ENCODE measurements at regions not wholly inside any gene's neighbourhood (a gene's known extent, or its start where the extent isn't known, plus 50 kb on each side); places are given as distances from the start of the nearest gene placed in this dataset.

GRCh38 chr1:34409689-34410229, 233.1 kb downstream of the C1orf94 start:
- FAIRE-seq (no peak), DNase-seq (ENCODE audit: insufficient read length, low spot score) (no peak)
- no peak for TF ChIP-seq POU2F2 (IDR thresholded peaks at IDR 0.05; ENCODE audit: low read depth, low read length)
- no peak for TF ChIP-seq POLR2AphosphoS5 (IDR thresholded peaks at IDR 0.05; ENCODE audit: low read depth, low read length)

- TF ChIP-seq POLR2AphosphoS5 (IDR thresholded peaks at IDR 0.05; ENCODE audit: low read depth, low read length) (no peak), POU2F2 (IDR thresholded peaks at IDR 0.05; ENCODE audit: low read depth, low read length) (no peak), POLR2A (IDR thresholded peaks at IDR 0.05; ENCODE audit: low read depth, low read length) (no peak), SPI1 (IDR thresholded peaks at IDR 0.05; ENCODE audit: low read depth, low read length) (no peak), TAF1 (IDR thresholded peaks at IDR 0.05; ENCODE audit: low read depth, low read length) (no peak)
- no peak for FAIRE-seq
These were observed 236.1 kb downstream of the C1orf94 start for GRCh38 chr1:34412598-34413370.

DNA sequence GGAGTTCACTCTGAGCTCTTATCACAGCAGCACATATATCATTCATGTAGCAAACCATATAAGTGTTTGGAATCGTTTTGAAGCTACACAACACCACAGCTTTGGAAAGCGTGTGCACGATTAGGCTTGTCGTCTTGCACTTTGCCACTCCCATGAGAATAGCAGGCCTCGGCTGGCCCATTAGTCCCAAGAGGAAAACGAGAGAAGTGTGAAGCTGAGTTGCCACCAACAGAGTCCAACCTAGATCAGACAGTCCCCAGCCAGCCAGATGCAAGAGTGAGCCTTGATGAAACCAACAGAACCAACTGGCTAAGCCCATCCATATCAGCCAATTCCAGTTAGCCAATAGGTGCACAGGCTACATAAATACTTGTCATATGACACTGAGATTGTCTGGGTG, 238.4 kb downstream of the C1orf94 start:
- no peak for DNase-seq (ENCODE audit: insufficient read length, low spot score)
- FAIRE-seq, result no peak
- no peak for TF ChIP-seq SPI1 (IDR thresholded peaks at IDR 0.05; ENCODE audit: low read depth, low read length)
- no peak for TF ChIP-seq POU2F2 (IDR thresholded peaks at IDR 0.05; ENCODE audit: low read depth, low read length)

More at GRCh38 chr1:34412598-34413370, 236.1 kb downstream of the C1orf94 start:
- DNase-seq (ENCODE audit: insufficient read length, low spot score), result no peak

DNA sequence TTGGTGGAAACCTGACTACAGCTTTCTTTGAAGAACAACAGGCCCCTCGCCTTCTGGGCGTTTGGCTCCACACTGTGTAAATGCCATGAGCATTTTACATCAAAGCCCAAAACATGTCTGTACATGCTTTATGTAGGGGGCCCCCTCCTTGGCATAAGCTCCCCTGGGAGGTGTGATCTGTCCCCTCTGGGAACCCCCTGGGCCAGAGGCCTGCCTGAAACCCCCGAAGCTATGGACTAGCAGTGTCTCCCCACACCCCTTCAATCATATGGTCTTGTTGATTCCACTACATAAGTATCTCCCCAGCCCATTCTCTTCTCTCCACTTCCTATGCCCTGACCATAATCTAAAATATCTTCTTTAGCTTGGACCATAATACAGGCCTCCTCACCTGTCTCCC, 241.5 kb downstream of the C1orf94 start:
- DNase-seq (ENCODE audit: insufficient read length, low spot score) (no peak), FAIRE-seq (no peak)
- no peak for TF ChIP-seq POLR2A (IDR thresholded peaks at IDR 0.05; ENCODE audit: low read depth, low read length)
- TF ChIP-seq TAF1 (IDR thresholded peaks at IDR 0.05; ENCODE audit: low read depth, low read length), result no peak
- TF ChIP-seq PAX5 (IDR thresholded peaks at IDR 0.05; ENCODE audit: insufficient read depth, low read length, severe bottlenecking), result no peak
- no peak for TF ChIP-seq POLR2AphosphoS5 (IDR thresholded peaks at IDR 0.05; ENCODE audit: low read depth, low read length)
- no peak for TF ChIP-seq SPI1 (IDR thresholded peaks at IDR 0.05; ENCODE audit: low read depth, low read length)
- TF ChIP-seq POU2F2 (IDR thresholded peaks at IDR 0.05; ENCODE audit: low read depth, low read length), result no peak

DNA sequence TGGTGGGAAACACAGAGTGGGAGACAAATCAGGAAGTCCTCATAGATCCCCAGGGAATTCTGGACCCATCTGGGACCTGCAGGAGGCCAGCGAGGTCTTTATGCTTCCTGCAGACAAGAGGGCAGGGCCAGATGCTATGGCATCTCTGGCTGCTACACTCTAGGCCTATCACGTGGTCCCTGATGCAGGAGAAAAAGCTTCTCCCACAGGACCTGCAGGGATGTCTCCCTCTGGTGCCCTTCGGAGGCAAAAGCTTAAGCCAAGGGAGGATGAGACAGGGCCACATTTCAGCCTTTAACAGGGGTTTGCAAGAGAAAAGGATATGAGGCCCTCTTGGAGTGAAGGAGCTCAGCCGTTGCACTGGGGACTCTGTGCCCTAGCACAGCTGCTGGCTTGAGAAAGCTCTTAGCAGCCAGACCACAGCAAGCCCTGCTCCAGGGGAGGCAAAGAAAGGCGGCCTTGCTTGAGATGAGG, 243.0 kb downstream of the C1orf94 start:
- FAIRE-seq (no peak), DNase-seq (ENCODE audit: insufficient read length, low spot score) (no peak)
- no peak for TF ChIP-seq PAX5 (IDR thresholded peaks at IDR 0.05; ENCODE audit: insufficient read depth, low read length, severe bottlenecking)
- TF ChIP-seq POLR2A (IDR thresholded peaks at IDR 0.05; ENCODE audit: low read depth, low read length), result no peak
- no peak for TF ChIP-seq POLR2AphosphoS5 (IDR thresholded peaks at IDR 0.05; ENCODE audit: low read depth, low read length)
- no peak for TF ChIP-seq TAF1 (IDR thresholded peaks at IDR 0.05; ENCODE audit: low read depth, low read length)
- no peak for TF ChIP-seq SPI1 (IDR thresholded peaks at IDR 0.05; ENCODE audit: low read depth, low read length)
- TF ChIP-seq POU2F2 (IDR thresholded peaks at IDR 0.05; ENCODE audit: low read depth, low read length), result no peak

DNA sequence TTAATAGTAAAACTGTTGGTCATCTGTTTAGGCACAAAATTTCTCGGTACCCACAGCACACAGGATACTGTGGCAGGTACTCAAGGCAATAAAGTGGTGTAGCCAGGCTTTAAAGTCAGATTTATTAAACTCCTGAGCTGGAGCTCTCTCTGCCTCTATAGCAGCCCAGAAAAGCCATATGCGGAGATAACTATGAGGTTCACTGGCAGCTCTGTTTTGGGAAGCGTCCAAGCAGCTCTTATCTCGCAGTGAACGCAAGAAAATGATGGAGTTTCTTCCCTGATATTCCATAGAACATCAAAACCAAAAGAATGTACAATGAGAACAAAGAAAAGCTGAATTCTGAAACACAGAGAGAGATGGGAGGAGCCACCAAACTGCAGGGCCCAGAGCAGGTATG, 248.3 kb downstream of the C1orf94 start:
- no peak for FAIRE-seq
- DNase-seq (ENCODE audit: insufficient read length, low spot score), result no peak
- no peak for TF ChIP-seq SPI1 (IDR thresholded peaks at IDR 0.05; ENCODE audit: low read depth, low read length)
- no peak for TF ChIP-seq POLR2A (IDR thresholded peaks at IDR 0.05; ENCODE audit: low read depth, low read length)
- TF ChIP-seq TAF1 (IDR thresholded peaks at IDR 0.05; ENCODE audit: low read depth, low read length), result no peak
- TF ChIP-seq POLR2AphosphoS5 (IDR thresholded peaks at IDR 0.05; ENCODE audit: low read depth, low read length), result no peak
- TF ChIP-seq POU2F2 (IDR thresholded peaks at IDR 0.05; ENCODE audit: low read depth, low read length), result no peak
- TF ChIP-seq PAX5 (IDR thresholded peaks at IDR 0.05; ENCODE audit: insufficient read depth, low read length, severe bottlenecking), result no peak

- FAIRE-seq, result no peak
These were observed 249.1 kb downstream of the C1orf94 start for GRCh38 chr1:34425785-34426184.

DNA sequence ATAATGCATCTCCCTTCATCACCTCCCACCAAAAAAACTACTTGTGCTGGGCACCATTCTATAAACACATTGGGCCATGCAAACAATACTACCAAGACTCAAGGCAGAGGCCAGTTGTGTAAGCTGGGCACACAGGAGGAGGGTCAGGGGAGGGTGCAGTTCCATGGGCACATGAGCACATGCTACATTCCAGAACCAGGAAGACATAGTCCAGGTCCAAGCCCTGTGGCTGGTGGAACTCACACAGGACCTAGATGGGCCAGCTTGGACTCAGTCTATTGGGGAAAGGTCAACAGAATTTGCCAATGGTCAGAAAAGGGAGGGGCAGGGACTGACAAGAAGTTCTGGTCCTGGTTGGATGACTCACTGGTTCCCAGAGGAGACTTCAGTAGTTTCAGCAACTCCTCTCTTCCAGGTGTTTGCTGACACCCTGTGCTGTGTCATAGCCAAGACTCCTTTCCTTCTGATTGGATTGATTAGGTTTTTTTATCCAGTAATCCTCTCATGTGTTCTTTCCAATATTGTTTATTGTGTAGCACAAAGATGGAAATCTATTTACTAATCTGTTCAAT, 249.7 kb downstream of the C1orf94 start:
- DNase-seq (ENCODE audit: insufficient read length, low spot score) (no peak), FAIRE-seq (no peak)
- TF ChIP-seq POLR2A (IDR thresholded peaks at IDR 0.05; ENCODE audit: low read depth, low read length) (no peak), TAF1 (IDR thresholded peaks at IDR 0.05; ENCODE audit: low read depth, low read length) (no peak), POU2F2 (IDR thresholded peaks at IDR 0.05; ENCODE audit: low read depth, low read length) (no peak), SPI1 (IDR thresholded peaks at IDR 0.05; ENCODE audit: low read depth, low read length) (no peak), PAX5 (IDR thresholded peaks at IDR 0.05; ENCODE audit: insufficient read depth, low read length, severe bottlenecking) (no peak), POLR2AphosphoS5 (IDR thresholded peaks at IDR 0.05; ENCODE audit: low read depth, low read length) (no peak)

More at GRCh38 chr1:34425785-34426184, 249.1 kb downstream of the C1orf94 start:
- no peak for DNase-seq (ENCODE audit: insufficient read length, low spot score)
- TF ChIP-seq SPI1 (IDR thresholded peaks at IDR 0.05; ENCODE audit: low read depth, low read length) (no peak), TAF1 (IDR thresholded peaks at IDR 0.05; ENCODE audit: low read depth, low read length) (no peak), POLR2A (IDR thresholded peaks at IDR 0.05; ENCODE audit: low read depth, low read length) (no peak), PAX5 (IDR thresholded peaks at IDR 0.05; ENCODE audit: insufficient read depth, low read length, severe bottlenecking) (no peak), POLR2AphosphoS5 (IDR thresholded peaks at IDR 0.05; ENCODE audit: low read depth, low read length) (no peak), POU2F2 (IDR thresholded peaks at IDR 0.05; ENCODE audit: low read depth, low read length) (no peak)

- FAIRE-seq (no peak), DNase-seq (ENCODE audit: insufficient read length, low spot score) (no peak)
- no peak for TF ChIP-seq SPI1 (IDR thresholded peaks at IDR 0.05; ENCODE audit: low read depth, low read length)
- no peak for TF ChIP-seq POLR2A (IDR thresholded peaks at IDR 0.05; ENCODE audit: low read depth, low read length)
These were observed 250.5 kb downstream of the C1orf94 start for GRCh38 chr1:34427170-34427569.

DNA sequence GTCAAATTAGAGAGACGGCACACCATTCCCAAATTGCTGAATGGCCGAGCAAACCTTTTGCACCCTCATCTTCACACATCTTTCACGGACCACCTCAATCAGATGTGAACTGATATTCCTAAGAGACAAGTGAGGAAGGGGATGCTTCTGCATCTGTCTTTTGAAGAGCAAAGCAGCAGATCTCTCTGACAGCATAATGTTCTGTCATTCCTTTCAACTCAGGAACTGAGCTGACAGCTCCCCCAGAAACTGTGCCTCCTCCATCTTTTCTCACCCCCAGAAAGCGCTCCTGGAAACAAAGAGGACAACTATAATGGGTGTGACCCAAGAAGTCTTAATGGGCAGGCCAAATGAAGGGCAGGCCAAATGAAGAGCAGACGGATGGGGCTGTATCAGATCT, 256.4 kb downstream of the C1orf94 start:
- TF ChIP-seq POU2F2 (IDR thresholded peaks at IDR 0.05; ENCODE audit: low read depth, low read length) (no peak), POLR2AphosphoS5 (IDR thresholded peaks at IDR 0.05; ENCODE audit: low read depth, low read length) (no peak), TAF1 (IDR thresholded peaks at IDR 0.05; ENCODE audit: low read depth, low read length) (no peak), SPI1 (IDR thresholded peaks at IDR 0.05; ENCODE audit: low read depth, low read length) (no peak), PAX5 (IDR thresholded peaks at IDR 0.05; ENCODE audit: insufficient read depth, low read length, severe bottlenecking) (no peak), POLR2A (IDR thresholded peaks at IDR 0.05; ENCODE audit: low read depth, low read length) (no peak)
- FAIRE-seq, result no peak
- no peak for DNase-seq (ENCODE audit: insufficient read length, low spot score)

Data from GM12891 (cell line).